Ectodermal cell (in vitro differentiated cells): ENCODE measurements at regions not wholly inside any gene's neighbourhood (a gene's known extent, or its start where the extent isn't known, plus 50 kb on each side); places are given as distances from the start of the nearest gene placed in this dataset.

ENCODE experiments used
- H3K27ac ChIP-seq: 2 replicates; pipeline ENCODE4 v1.7.0; 2013; ENCODE audit warnings: mild to moderate bottlenecking, low read depth, low read length; ENCODE audit not compliant: insufficient read depth, poor library complexity, severe bottlenecking
- H3K27me3 ChIP-seq: 2 replicates; pipeline ENCODE4 v1.7.0; 2013; ENCODE audit warnings: mild to moderate bottlenecking, low read length; ENCODE audit not compliant: insufficient read depth, control insufficient read depth, poor library complexity, severe bottlenecking
- H3K36me3 ChIP-seq: one replicate; pipeline ENCODE4 v1.7.0; 2013; ENCODE audit warnings: low read length; ENCODE audit not compliant: control insufficient read depth, insufficient read depth
- H3K4me1 ChIP-seq: one replicate; pipeline ENCODE4 v1.7.0; 2013; ENCODE audit warnings: low read length; ENCODE audit not compliant: control insufficient read depth, insufficient read depth
- H3K4me3 ChIP-seq: 2 replicates; pipeline ENCODE4 v1.7.0; 2013; ENCODE audit warnings: low read depth, low read length, control low read depth; ENCODE audit not compliant: insufficient read depth
- H3K9me3 ChIP-seq: 2 replicates; pipeline ENCODE4 v1.7.0; 2013; ENCODE audit warnings: mild to moderate bottlenecking, low read length, moderate library complexity; ENCODE audit not compliant: control insufficient read depth
- WGBS, 2 experiments: methylation state at CpG; one replicate each; pipeline ENCODE4 v1.1.7; 2013; ENCODE audit warnings: missing lambda C conversion rate in 2 of 2; 5-methylcytosine and 5-hydroxymethylcytosine counted together

- WGBS, 2 experiments = 51% methylated on average over 22 of the region's 22 CpGs
- H3K27me3 ChIP-seq = no peaks in the 10 kb centered on the region
- H3K27ac ChIP-seq = no peak overlapping the region
- H3K9me3 ChIP-seq = no peaks in the 10 kb centered on the region
- peaks cover 10% of the 10 kb centered on the region for H3K4me1 ChIP-seq
- H3K36me3 ChIP-seq = no peaks in the 10 kb centered on the region
- H3K4me3 ChIP-seq = no peak overlapping the region
Measured at GRCh38 chr11:122229481-122230384, 113.7 kb upstream of the BLID start.

- H3K27ac ChIP-seq = no peak overlapping the region
- H3K4me1 ChIP-seq = peaks cover 10% of the 10 kb centered on the region
- no peaks in the 10 kb centered on the region for H3K27me3 ChIP-seq
- 71 to 76% methylated on average over 2 of the region's 2 CpGs for WGBS, 2 experiments
- H3K9me3 ChIP-seq = no peaks in the 10 kb centered on the region
- H3K4me3 ChIP-seq = no peak overlapping the region
- H3K36me3 ChIP-seq = no peaks in the 10 kb centered on the region
Measured at GRCh38 chr11:122229078-122229477, 113.1 kb upstream of the BLID start.

- Histone ChIP-seq H3K36me3 (no peaks in the 10 kb centered on the region), H3K9me3 (no peaks in the 10 kb centered on the region), H3K27me3 (no peaks in the 10 kb centered on the region), H3K4me3 (no peak overlapping the region), H3K4me1 (peaks cover 10% of the 10 kb centered on the region), H3K27ac (no peak overlapping the region)
- WGBS, 2 experiments = 93 to 95% methylated on average over 4 of the region's 4 CpGs
Measured at GRCh38 chr11:122226810-122227379, 110.9 kb upstream of the BLID start.

DNA sequence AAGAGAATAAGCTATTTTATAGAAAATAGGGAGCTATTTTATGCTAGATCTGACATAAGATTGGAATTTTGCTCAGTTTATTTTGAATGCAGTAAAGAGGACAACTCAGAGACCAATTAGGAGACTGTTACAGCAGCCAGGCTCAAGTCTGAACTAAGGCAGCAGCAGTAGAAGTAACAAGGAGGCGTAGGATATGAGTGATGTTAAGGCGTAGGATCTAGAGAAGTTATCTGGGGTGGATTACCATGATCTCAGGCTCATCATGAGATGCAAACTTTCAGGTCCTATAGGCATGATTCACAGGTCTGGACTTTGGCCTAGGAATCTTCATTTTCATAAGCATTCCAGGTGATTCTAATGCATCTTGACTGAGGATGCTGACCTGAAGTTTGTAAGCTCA, 108.9 kb upstream of the BLID start:
- 91 to 96% methylated on average over 2 of the region's 2 CpGs for WGBS, 2 experiments
- no peak overlapping the region for H3K4me3 ChIP-seq
- no peak overlapping the region for H3K27ac ChIP-seq
- H3K36me3 ChIP-seq = no peaks in the 10 kb centered on the region
- no peaks in the 10 kb centered on the region for H3K9me3 ChIP-seq
- H3K4me1 ChIP-seq = peaks cover 7% of the 10 kb centered on the region
- H3K27me3 ChIP-seq = no peaks in the 10 kb centered on the region

- Histone ChIP-seq H3K27ac (no peak overlapping the region), H3K4me1 (peaks cover 3% of the 10 kb centered on the region), H3K27me3 (no peaks in the 10 kb centered on the region), H3K4me3 (no peak overlapping the region), H3K36me3 (no peaks in the 10 kb centered on the region), H3K9me3 (no peaks in the 10 kb centered on the region)
- 96 to 100% methylated on average over 2 of the region's 2 CpGs for WGBS, 2 experiments
Measured at GRCh38 chr11:122220321-122220720, 104.3 kb upstream of the BLID start.

DNA sequence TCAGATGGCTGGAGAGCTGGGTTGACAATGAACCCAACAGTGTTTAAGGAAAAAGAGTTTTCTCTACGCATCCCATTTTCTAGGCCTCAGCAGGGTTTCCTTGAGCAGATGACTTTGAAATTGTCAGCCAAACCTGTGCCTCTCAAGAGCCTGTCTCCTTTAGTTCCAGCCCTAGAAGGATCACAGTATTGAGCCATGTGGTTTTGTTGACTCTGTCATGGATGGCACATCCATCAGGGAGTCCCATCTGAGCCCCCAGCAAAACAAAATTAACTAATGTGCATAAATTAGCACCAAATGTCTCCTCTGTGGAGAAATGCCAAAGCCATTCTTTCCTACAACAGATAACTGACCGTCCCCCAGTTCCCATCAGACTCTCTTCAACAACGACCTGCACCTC, 103.8 kb upstream of the BLID start:
- no peaks in the 10 kb centered on the region for H3K36me3 ChIP-seq
- WGBS, 2 experiments = 82 to 90% methylated on average over 3 of the region's 3 CpGs
- no peaks in the 10 kb centered on the region for H3K9me3 ChIP-seq
- H3K4me3 ChIP-seq = no peak overlapping the region
- no peaks in the 10 kb centered on the region for H3K27me3 ChIP-seq
- no peak overlapping the region for H3K27ac ChIP-seq
- H3K4me1 ChIP-seq = peaks cover 8% of the 10 kb centered on the region

- Histone ChIP-seq H3K27ac (no peak overlapping the region), H3K4me1 (peaks cover 8% of the 10 kb centered on the region), H3K27me3 (no peaks in the 10 kb centered on the region), H3K4me3 (no peak overlapping the region), H3K9me3 (no peaks in the 10 kb centered on the region), H3K36me3 (no peaks in the 10 kb centered on the region)
- WGBS, 2 experiments = 33 to 35% methylated on average over 11 of the region's 11 CpGs
Measured at GRCh38 chr11:122215244-122215992, 99.4 kb upstream of the BLID start.

GRCh38 chr11:122214567-122214966, 98.6 kb upstream of the BLID start:
- no peaks in the 10 kb centered on the region for H3K36me3 ChIP-seq
- no peak overlapping the region for H3K27ac ChIP-seq
- H3K27me3 ChIP-seq = no peaks in the 10 kb centered on the region
- WGBS, 2 experiments = 84 to 87% methylated on average over 2 of the region's 2 CpGs
- H3K4me3 ChIP-seq = no peak overlapping the region
- H3K4me1 ChIP-seq = peaks cover 8% of the 10 kb centered on the region
- no peaks in the 10 kb centered on the region for H3K9me3 ChIP-seq

- H3K4me1 ChIP-seq = peaks cover 8% of the 10 kb centered on the region
- H3K9me3 ChIP-seq = no peaks in the 10 kb centered on the region
- no peaks in the 10 kb centered on the region for H3K36me3 ChIP-seq
- no peaks in the 10 kb centered on the region for H3K27me3 ChIP-seq
- H3K4me3 ChIP-seq = no peak overlapping the region
- no peak overlapping the region for H3K27ac ChIP-seq
Measured at GRCh38 chr11:122214080-122214479, 98.1 kb upstream of the BLID start.

- Histone ChIP-seq H3K27ac (no peak overlapping the region), H3K36me3 (no peaks in the 10 kb centered on the region), H3K27me3 (no peaks in the 10 kb centered on the region), H3K4me1 (peaks cover 8% of the 10 kb centered on the region), H3K4me3 (no peak overlapping the region), H3K9me3 (no peaks in the 10 kb centered on the region)
- WGBS, 2 experiments = 91 to 92% methylated on average over 12 of the region's 12 CpGs
Measured at GRCh38 chr11:122213171-122213570, 97.2 kb upstream of the BLID start.
